GM10266 (cell line): ENCODE measurements at regions not wholly inside any gene's neighbourhood (a gene's known extent, or its start where the extent isn't known, plus 50 kb on each side); places are given as distances from the start of the nearest gene placed in this dataset.

Source experiments
- DNase-seq: peaks from one replicate; pipeline ENCODE4 v3.0.0; 2012; ENCODE audit errors: extremely low spot score
- TF ChIP-seq, protein P1 (sequence below): IDR thresholded peaks from 2 replicates; pipeline ENCODE4 v1.5.1; 2012; ENCODE audit warnings: mild to moderate bottlenecking, low read depth; ENCODE audit not compliant: control insufficient read depth, insufficient read depth; ENCODE audit errors: missing control alignments

DNA sequence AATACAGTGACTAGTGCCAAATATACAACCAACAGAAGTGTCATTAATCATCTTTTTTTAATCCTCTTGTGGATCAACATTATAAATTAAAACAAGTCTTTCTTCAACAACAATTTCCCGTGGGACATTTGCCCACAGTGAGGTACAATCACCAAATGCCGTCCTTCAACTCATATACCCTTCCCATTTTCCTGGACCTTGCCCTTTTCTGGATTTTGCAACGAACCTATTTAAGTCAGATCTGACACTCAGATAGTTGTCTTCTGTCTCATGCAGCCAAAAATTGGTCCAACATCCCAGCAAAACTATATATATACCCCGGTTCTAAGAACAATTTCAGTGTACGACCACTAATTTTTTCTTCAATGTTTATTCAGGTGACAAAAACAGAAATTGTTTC lies 324.0 kb downstream of the DSEL start:
- TF ChIP-seq, protein P1, sequence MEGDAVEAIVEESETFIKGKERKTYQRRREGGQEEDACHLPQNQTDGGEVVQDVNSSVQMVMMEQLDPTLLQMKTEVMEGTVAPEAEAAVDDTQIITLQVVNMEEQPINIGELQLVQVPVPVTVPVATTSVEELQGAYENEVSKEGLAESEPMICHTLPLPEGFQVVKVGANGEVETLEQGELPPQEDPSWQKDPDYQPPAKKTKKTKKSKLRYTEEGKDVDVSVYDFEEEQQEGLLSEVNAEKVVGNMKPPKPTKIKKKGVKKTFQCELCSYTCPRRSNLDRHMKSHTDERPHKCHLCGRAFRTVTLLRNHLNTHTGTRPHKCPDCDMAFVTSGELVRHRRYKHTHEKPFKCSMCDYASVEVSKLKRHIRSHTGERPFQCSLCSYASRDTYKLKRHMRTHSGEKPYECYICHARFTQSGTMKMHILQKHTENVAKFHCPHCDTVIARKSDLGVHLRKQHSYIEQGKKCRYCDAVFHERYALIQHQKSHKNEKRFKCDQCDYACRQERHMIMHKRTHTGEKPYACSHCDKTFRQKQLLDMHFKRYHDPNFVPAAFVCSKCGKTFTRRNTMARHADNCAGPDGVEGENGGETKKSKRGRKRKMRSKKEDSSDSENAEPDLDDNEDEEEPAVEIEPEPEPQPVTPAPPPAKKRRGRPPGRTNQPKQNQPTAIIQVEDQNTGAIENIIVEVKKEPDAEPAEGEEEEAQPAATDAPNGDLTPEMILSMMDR, result no peak

GRCh38 chr18:67183398-67183797 lies 333.1 kb downstream of the DSEL start:
- TF ChIP-seq, protein P1, result no peak
- no peak for DNase-seq

More for the DNA sequence above, 324.0 kb downstream of the DSEL start:
- no peak for DNase-seq

GRCh38 chr18:67179726-67180125 lies 336.8 kb downstream of the DSEL start:
- TF ChIP-seq, protein P1, result no peak
- DNase-seq, result no peak

GRCh38 chr18:67159662-67160061 lies 356.9 kb downstream of the DSEL start:
- TF ChIP-seq, protein P1, result no peak
- DNase-seq, result no peak

GRCh38 chr18:67154979-67155378 lies 361.5 kb downstream of the DSEL start:
- DNase-seq, result no peak
- TF ChIP-seq, protein P1, result no peak

DNA sequence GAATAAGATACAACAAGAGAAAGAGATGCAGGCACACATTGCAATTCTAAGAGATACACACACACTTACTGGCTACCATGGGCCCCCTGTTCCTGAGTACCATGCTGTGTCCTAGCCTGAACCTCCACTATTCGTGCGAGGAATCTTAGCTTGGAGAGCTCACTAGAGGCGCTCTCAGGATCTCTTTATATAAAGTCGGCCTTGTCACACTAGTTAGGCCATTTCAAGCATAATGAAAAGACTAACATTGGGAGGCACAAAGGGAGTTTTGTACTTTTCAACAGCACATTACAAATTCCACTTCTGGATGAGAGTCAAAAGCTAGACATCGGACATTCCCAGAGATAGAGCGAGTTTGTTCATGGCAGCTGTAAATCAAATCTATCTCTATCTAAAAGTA lies 365.2 kb downstream of the DSEL start:
- no peak for DNase-seq
- TF ChIP-seq, protein P1, result no peak

DNA sequence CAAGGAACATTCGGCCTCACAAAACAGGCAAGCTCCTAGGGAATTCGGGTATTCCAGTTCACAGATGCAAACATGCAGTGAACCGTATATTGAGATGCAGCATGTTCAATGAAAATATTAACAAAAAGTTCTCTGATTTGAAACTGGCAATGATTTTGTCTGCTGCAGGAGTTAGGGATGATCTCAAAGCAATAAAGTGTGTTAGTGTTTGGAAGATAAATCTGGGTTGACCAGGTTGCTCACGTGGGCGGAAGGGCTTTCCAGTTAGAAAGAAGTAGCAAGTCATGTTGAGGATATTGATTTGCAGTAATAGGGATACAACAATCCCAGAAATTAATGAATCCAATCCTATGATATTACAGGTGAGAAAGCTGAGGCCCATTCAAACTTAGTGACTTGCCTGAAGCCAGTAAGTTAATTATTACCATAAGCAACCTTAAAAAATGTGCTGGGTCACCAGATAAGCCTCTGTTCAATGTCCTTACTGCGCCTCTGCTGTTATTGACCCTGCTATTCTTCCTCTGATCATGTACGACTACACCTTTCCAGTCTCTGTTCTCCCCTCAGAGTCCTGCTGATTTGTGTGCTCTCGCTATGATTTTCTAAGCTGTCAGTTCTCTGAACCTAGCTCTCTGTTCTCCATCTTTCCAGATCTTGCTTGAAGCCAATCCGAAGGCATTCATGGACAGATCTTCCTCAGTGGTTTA lies 370.8 kb downstream of the DSEL start:
- TF ChIP-seq, protein P1, result no peak
- no peak for DNase-seq
